DOHH2 (cell line): ENCODE measurements at regions not wholly inside any gene's neighbourhood (a gene's known extent, or its start where the extent isn't known, plus 50 kb on each side); places are given as distances from the start of the nearest gene placed in this dataset.

Experiments
- EZH2phosphoT487 ChIP-seq: fragments of 200-600 bp; sonication (generic); IDR thresholded peaks from 2 replicates; pipeline ENCODE4 v1.6.1; 2017; ENCODE audit warnings: borderline replicate concordance, mild to moderate bottlenecking, antibody characterized with exemption, low read length, moderate library complexity, mixed read lengths
- TF ChIP-seq, protein P1 (sequence below): fragments of 200-600 bp; sonication (generic); IDR thresholded peaks from one replicate; pipeline ENCODE4 v1.5.1; 2014; ENCODE audit warnings: antibody characterized with exemption, mild to moderate bottlenecking, low read depth, low read length; ENCODE audit not compliant: poor library complexity, severe bottlenecking

DNA sequence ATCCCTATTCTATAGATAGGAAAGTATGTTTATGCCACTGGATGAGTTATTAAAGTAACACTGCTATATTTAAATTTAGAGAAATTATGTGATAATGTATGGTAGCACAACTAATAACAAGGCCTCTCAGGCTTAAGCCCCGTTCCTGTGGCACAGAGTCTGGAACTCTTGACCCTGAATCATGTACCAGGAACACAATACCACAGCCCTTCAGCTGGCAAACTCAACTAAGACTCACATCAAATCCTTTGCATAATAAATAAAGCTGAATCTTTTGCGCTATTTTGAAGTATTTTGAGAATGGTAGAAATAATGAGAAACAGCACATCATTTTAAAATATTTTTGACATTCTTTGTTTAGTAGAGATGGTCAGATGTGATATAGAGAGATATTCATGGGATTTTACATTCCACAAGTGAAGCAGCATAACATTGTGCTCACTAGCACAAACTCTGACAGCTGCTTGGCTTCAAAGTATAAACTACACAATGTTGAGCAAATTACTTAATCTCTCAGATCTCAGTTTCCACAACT is 478.4 kb upstream of the FAM241A start:
- TF ChIP-seq, protein P1, sequence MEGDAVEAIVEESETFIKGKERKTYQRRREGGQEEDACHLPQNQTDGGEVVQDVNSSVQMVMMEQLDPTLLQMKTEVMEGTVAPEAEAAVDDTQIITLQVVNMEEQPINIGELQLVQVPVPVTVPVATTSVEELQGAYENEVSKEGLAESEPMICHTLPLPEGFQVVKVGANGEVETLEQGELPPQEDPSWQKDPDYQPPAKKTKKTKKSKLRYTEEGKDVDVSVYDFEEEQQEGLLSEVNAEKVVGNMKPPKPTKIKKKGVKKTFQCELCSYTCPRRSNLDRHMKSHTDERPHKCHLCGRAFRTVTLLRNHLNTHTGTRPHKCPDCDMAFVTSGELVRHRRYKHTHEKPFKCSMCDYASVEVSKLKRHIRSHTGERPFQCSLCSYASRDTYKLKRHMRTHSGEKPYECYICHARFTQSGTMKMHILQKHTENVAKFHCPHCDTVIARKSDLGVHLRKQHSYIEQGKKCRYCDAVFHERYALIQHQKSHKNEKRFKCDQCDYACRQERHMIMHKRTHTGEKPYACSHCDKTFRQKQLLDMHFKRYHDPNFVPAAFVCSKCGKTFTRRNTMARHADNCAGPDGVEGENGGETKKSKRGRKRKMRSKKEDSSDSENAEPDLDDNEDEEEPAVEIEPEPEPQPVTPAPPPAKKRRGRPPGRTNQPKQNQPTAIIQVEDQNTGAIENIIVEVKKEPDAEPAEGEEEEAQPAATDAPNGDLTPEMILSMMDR = no peak
- TF ChIP-seq EZH2phosphoT487 = no peak
